Loucy (cell line): ENCODE measurements at regions not wholly inside any gene's neighbourhood (a gene's known extent, or its start where the extent isn't known, plus 50 kb on each side); places are given as distances from the start of the nearest gene placed in this dataset.

Source experiments
- EZH2phosphoT487 ChIP-seq: fragments of 200-600 bp; IDR thresholded peaks from 2 replicates; pipeline ENCODE4 v1.6.1; 2018; ENCODE audit warnings: antibody characterized with exemption, mild to moderate bottlenecking, moderate library complexity, borderline replicate concordance
- TF ChIP-seq, protein P1 (sequence below): fragments of 200-600 bp; sonication (generic); conservative IDR thresholded peaks from 2 replicates; pipeline ENCODE4 v1.5.1; 2014; ENCODE audit warnings: mild to moderate bottlenecking, antibody characterized with exemption, low read length

DNA sequence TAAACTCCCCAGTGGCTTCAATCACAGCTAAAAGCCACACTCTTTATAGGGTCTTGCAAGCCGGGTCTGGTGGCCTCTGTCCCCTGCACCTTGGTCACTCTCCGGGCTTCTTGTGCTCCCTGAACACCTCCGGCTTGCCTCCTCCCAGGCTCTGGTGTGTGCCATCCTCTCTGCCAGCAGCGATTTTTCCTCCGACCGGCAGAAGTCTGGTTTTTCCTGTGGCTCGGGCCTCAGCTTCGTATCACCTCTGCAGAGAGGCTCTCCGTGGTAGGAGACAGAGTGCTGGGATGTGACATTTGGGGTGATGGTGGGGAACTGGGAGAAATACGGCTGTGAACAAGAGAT, 58.8 kb upstream of the HPCAL1 start:
- TF ChIP-seq, protein P1, sequence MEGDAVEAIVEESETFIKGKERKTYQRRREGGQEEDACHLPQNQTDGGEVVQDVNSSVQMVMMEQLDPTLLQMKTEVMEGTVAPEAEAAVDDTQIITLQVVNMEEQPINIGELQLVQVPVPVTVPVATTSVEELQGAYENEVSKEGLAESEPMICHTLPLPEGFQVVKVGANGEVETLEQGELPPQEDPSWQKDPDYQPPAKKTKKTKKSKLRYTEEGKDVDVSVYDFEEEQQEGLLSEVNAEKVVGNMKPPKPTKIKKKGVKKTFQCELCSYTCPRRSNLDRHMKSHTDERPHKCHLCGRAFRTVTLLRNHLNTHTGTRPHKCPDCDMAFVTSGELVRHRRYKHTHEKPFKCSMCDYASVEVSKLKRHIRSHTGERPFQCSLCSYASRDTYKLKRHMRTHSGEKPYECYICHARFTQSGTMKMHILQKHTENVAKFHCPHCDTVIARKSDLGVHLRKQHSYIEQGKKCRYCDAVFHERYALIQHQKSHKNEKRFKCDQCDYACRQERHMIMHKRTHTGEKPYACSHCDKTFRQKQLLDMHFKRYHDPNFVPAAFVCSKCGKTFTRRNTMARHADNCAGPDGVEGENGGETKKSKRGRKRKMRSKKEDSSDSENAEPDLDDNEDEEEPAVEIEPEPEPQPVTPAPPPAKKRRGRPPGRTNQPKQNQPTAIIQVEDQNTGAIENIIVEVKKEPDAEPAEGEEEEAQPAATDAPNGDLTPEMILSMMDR = no peak
- no peak for TF ChIP-seq EZH2phosphoT487
